Upper lobe of right lung (tissue), 1 donor: ENCODE measurements at regions not wholly inside any gene's neighbourhood (a gene's known extent, or its start where the extent isn't known, plus 50 kb on each side); places are given as distances from the start of the nearest gene placed in this dataset.

Experiments used
- ATAC-seq: fragments of 200-7000 bp; cut with Tn5 transposase; one replicate; pipeline ENCODE4 v1.9.1; 2020; ENCODE audit warnings: mild to moderate bottlenecking, moderate library complexity
- DNase-seq: peaks from one replicate; pipeline ENCODE4 v3.0.0-alpha.2; 2020
- H3K27ac ChIP-seq: fragments of 200-600 bp; one replicate; pipeline ENCODE4 v1.8.0; 2022
- H3K27me3 ChIP-seq: fragments of 200-600 bp; one replicate; pipeline ENCODE4 v1.8.0; 2022; ENCODE audit warnings: mild to moderate bottlenecking
- H3K36me3 ChIP-seq: fragments of 200-600 bp; one replicate; pipeline ENCODE4 v1.8.0; 2022
- H3K4me1 ChIP-seq: fragments of 200-600 bp; one replicate; pipeline ENCODE4 v1.8.0; 2022
- H3K4me3 ChIP-seq: fragments of 200-600 bp; one replicate; pipeline ENCODE4 v1.8.0; 2022; ENCODE audit warnings: mild to moderate bottlenecking
- H3K9me3 ChIP-seq: fragments of 200-600 bp; one replicate; pipeline ENCODE4 v1.8.0; 2022
- intact Hi-C: fragments of 100-400 bp; cut with DNase I; formaldehyde crosslinking; loops from one replicate; pipeline ENCODE4 v1.11.0; 2022
- TF ChIP-seq, protein P1 (sequence below): fragments of 200-600 bp; IDR thresholded peaks from one replicate; pipeline ENCODE4 v1.8.0; 2022; ENCODE audit warnings: antibody characterized with exemption
- donor health status: DM: no; HTN: yes; CAD: no; lungs with severe emphysema.

DNA sequence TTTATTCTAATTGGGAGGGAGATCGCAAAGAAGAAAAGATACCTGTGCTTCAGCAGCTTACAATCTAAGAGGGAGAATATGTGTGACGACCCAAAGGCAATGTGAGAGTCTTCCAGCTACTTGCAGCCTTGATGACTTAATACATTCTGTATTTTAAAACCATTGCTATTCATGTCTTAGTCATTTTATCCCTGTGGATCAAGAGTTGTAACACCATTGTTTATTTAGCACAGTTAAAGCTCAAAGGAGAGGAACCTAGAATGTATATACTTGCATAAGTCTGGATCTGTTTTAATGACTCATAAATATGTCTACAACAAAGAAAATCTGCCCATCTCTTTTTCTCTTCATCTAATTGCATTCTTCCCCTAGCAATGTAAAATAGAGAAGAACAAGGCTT is 117.9 kb upstream of the DLX6 start:
- Histone ChIP-seq H3K4me3 (no peak overlapping the region), H3K4me1 (no peaks in the 10 kb centered on the region), H3K36me3 (no peaks in the 10 kb centered on the region), H3K27me3 (no peaks in the 10 kb centered on the region), H3K27ac (no peak overlapping the region), H3K9me3 (no peaks in the 10 kb centered on the region)
- intact Hi-C loops, result no loop called here
- ATAC-seq, result no peak
- TF ChIP-seq, protein P1, sequence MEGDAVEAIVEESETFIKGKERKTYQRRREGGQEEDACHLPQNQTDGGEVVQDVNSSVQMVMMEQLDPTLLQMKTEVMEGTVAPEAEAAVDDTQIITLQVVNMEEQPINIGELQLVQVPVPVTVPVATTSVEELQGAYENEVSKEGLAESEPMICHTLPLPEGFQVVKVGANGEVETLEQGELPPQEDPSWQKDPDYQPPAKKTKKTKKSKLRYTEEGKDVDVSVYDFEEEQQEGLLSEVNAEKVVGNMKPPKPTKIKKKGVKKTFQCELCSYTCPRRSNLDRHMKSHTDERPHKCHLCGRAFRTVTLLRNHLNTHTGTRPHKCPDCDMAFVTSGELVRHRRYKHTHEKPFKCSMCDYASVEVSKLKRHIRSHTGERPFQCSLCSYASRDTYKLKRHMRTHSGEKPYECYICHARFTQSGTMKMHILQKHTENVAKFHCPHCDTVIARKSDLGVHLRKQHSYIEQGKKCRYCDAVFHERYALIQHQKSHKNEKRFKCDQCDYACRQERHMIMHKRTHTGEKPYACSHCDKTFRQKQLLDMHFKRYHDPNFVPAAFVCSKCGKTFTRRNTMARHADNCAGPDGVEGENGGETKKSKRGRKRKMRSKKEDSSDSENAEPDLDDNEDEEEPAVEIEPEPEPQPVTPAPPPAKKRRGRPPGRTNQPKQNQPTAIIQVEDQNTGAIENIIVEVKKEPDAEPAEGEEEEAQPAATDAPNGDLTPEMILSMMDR, result no peak
- DNase-seq, result no peak

DNA sequence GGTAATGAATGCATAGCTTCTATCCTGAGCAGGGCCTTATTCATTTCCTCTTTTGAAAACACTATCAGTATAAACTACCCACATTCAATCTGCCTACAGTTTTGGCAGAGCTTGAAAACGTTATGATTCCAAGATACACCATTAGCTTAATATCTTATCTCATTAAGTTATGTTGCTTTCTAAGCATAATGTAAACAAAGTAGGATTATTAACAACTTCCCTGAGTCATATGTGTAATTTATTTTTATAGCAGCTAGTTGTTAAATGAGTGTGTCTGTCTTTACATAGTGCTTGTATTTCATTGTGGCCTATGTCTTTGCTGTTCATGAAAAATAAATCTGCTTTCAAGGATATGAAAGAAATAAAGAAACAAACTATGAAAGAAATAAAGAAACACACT is 106.2 kb upstream of the DLX6 start:
- Histone ChIP-seq H3K27ac (no peak overlapping the region), H3K27me3 (no peaks in the 10 kb centered on the region), H3K36me3 (no peaks in the 10 kb centered on the region), H3K4me1 (no peaks in the 10 kb centered on the region), H3K9me3 (no peaks in the 10 kb centered on the region), H3K4me3 (no peak overlapping the region)
- intact Hi-C loops, result no loop called here
- DNase-seq, result no peak
- TF ChIP-seq, protein P1, result no peak
- ATAC-seq, result no peak

DNA sequence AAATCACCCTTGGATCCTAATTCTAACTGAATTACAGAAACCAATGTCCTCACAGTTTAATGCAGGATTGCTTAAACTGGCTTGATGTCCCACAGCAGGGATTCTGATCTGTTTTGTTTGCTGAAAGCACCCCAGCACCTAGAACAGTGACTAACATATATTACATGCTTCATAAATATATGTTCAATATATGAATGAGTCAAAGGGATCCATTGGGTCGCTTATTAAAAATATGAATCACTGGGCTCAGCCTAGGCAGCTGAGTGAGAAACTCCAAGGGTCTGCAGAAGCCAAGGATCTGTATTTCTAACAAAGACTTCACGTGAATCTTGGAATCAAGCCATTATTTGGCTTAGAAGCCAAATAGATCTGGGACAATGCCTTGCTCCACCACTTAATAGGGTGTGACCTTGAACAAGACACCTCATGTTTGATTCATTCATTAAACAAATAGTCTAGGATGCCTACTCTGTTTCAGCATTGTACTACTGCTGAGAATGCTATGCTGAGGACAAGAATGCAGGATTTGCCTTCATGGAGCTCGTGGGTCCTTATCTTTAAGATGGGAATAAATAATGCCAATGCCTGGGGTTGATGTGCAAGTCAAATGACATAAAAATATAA is 103.4 kb upstream of the DLX6 start:
- H3K4me1 ChIP-seq, result no peaks in the 10 kb centered on the region
- no peak overlapping the region for H3K27ac ChIP-seq
- intact Hi-C loops, result no loop called here
- TF ChIP-seq, protein P1, result no peak
- no peaks in the 10 kb centered on the region for H3K27me3 ChIP-seq
- DNase-seq (no peak), ATAC-seq (no peak)
- H3K4me3 ChIP-seq, result no peak overlapping the region
- H3K9me3 ChIP-seq, result no peaks in the 10 kb centered on the region
- H3K36me3 ChIP-seq, result no peaks in the 10 kb centered on the region

DNA sequence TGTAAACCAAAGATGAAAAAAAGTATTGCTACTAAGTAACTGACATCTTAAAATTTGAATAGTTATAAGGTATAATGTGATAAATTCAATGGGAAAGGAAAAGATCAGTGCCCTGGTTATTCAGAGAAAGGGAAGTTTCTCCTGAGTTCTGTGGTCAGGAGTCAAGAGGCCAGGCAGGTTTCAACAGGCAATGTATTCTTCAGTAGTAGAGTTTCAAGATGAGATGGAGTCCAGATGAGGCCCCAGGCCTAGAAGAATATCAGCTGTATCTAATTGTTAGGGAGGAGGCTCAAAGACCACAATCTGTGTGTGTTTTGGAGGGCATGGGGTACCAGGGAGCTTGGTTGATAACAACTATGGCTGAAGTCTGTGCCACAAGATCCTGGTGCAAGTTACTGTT is 101.4 kb upstream of the DLX6 start:
- intact Hi-C loops, result no loop called here
- Histone ChIP-seq H3K27me3 (no peaks in the 10 kb centered on the region), H3K9me3 (no peaks in the 10 kb centered on the region), H3K4me1 (no peaks in the 10 kb centered on the region), H3K36me3 (no peaks in the 10 kb centered on the region), H3K4me3 (no peak overlapping the region), H3K27ac (no peak overlapping the region)
- ATAC-seq (no peak), DNase-seq (no peak)
- TF ChIP-seq, protein P1, result no peak

DNA sequence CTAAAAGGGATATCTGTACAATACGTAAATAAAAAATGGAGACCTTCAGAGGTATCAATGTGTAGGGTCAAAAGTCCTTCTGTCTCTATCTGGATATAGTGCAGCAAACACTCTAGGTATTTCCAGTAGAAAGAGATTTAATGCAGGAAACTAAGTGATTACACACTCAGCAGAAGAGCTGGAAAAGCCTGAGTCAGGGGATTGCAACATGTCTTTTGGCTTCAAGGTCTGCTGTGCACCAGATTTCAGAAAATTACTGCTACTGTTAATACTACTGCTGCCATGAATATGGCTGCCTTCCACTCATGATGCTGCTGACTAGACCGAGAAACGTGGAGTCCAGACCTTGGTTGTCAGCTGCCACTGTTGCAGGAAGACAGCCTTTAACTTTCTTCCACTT is 94.9 kb upstream of the DLX6 start:
- Histone ChIP-seq H3K4me3 (no peak overlapping the region), H3K9me3 (no peaks in the 10 kb centered on the region), H3K4me1 (no peaks in the 10 kb centered on the region), H3K36me3 (no peaks in the 10 kb centered on the region), H3K27ac (no peak overlapping the region), H3K27me3 (no peaks in the 10 kb centered on the region)
- DNase-seq (no peak), ATAC-seq (no peak)
- intact Hi-C loops, result no loop called here
- TF ChIP-seq, protein P1, result no peak

DNA sequence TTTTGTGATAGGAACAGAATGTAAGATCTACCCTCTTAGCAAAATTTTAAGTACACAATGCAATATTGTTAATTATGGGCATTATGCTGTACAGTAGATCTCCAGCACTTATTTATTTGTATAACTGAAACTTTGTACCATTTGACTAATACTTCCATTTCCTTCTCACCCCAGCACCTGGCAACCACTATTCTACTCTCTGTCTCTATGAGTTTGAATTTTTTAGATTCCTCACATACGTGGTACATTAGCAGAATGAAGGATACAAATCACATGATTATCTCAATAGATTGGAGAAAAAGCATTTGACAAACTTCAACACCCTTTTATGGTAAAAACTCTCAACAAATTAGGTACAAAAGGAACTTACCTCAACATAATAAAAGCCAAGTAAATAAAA is 90.3 kb upstream of the DLX6 start:
- no peak for DNase-seq
- TF ChIP-seq, protein P1, result no peak
- intact Hi-C loops, result no loop called here
- ATAC-seq, result no peak
- H3K27ac ChIP-seq, result no peak overlapping the region
- no peaks in the 10 kb centered on the region for H3K4me1 ChIP-seq
- no peaks in the 10 kb centered on the region for H3K36me3 ChIP-seq
- no peaks in the 10 kb centered on the region for H3K9me3 ChIP-seq
- H3K27me3 ChIP-seq, result no peaks in the 10 kb centered on the region
- no peak overlapping the region for H3K4me3 ChIP-seq
